Transverse colon (tissue), 4 donors: ENCODE measurements at regions not wholly inside any gene's neighbourhood (a gene's known extent, or its start where the extent isn't known, plus 50 kb on each side); places are given as distances from the start of the nearest gene placed in this dataset.

Experiments
- DNase-seq: peaks from one replicate; pipeline ENCODE4 v3.0.0-alpha.2; 2019
- H3K27ac ChIP-seq, 4 donors: fragments of 200-600 bp; sonication (generic); 2 replicates each; pipeline ENCODE4 v1.5.1; 2016 to 2018; ENCODE audit warnings: inconsistent platforms in 4 of 4
- H3K27me3 ChIP-seq: fragments of 200-600 bp; sonication (generic); 2 replicates; pipeline ENCODE4 v1.5.1; 2017; ENCODE audit warnings: inconsistent platforms
- H3K36me3 ChIP-seq, 4 donors: fragments of 200-600 bp; sonication (generic); 2 replicates each; pipeline ENCODE4 v1.5.1; 2017 to 2019; ENCODE audit warnings: inconsistent platforms in 4 of 4
- H3K4me1 ChIP-seq, 4 donors: fragments of 200-600 bp; sonication (generic); 2 replicates each; pipeline ENCODE4 v1.5.1; 2017 to 2020; ENCODE audit warnings: inconsistent platforms in 4 of 4
- H3K4me3 ChIP-seq, 4 donors: fragments of 200-600 bp; sonication (generic); 1 replicate in 1 of 4; 2 replicates in 3 of 4; pipeline versions ENCODE4 v1.5.1 to v1.6.1; 2017 to 2019; ENCODE audit warnings: inconsistent platforms in 4 of 4
- H3K9me3 ChIP-seq, 2 donors: fragments of 200-600 bp; sonication (generic); 2 replicates each; pipeline ENCODE4 v1.5.1; 2017 to 2019; ENCODE audit warnings: inconsistent platforms in 2 of 2
- CTCF ChIP-seq, 5 experiments: fragments of 200-600 bp in 3 of 5; fragments of 450-650 bp in 2 of 5; sonication (generic) in 3 of 5; IDR thresholded peaks; 1 replicate in 2 of 5; 2 replicates in 3 of 5; pipeline ENCODE4 v1.5.1; 2016 to 2017; ENCODE audit warnings: antibody characterized with exemption in 5 of 5, inconsistent platforms in 3 of 5, mild to moderate bottlenecking in 2 of 5, moderate library complexity in 1 of 5
- EP300 ChIP-seq: sonication (generic); formaldehyde crosslinking; IDR thresholded peaks from one replicate; pipeline ENCODE4 v1.6.1; 2017; ENCODE audit warnings: antibody characterized with exemption, low read depth
- POLR2A ChIP-seq: fragments of 450-650 bp; IDR thresholded peaks from one replicate; pipeline ENCODE4 v1.6.1; 2016; ENCODE audit warnings: antibody characterized with exemption, mild to moderate bottlenecking, moderate library complexity
- POLR2AphosphoS5 ChIP-seq, 3 donors: sonication (generic); formaldehyde crosslinking; IDR thresholded peaks; one replicate each; pipeline ENCODE4 v1.6.1; 2016; ENCODE audit warnings: antibody characterized with exemption in 3 of 3
- WGBS, 2 donors: methylation state at CpG; one replicate each; pipeline ENCODE4 v1.1.5; 2018; ENCODE audit warnings: low coverage in 1 of 2; 5-methylcytosine and 5-hydroxymethylcytosine counted together
- in situ Hi-C, 4 donors: fragments of 200-750 bp; cut with MboI; loops; one replicate each; pipeline versions ENCODE4 v1.15.0 to v1.15.1; 2017; ENCODE audit warnings: low sequenced_read_pairs in 3 of 4, low pct_ligation_motif_present in 1 of 4, low pct_unique_long_range_greater_than_20kb in 1 of 4
- intact Hi-C: fragments of 100-400 bp; cut with DNase I; formaldehyde crosslinking; loops from one replicate; pipeline ENCODE4 v1.15.1; 2023; ENCODE audit warnings: low total_unique reads

GRCh38 chr4:136342666-136343065, 1189.6 kb downstream of the PCDH18 start:
- no peak for TF ChIP-seq POLR2A
- TF ChIP-seq CTCF (IDR thresholded peaks at IDR 0.05): no peak
- TF ChIP-seq EP300: no peak
- TF ChIP-seq POLR2AphosphoS5 (IDR thresholded peaks at IDR 0.05): no peak
- Histone ChIP-seq H3K27ac (no peak overlapping the region), H3K4me3 (no peak overlapping the region), H3K36me3 (no peaks in the 10 kb centered on the region), H3K27me3 (no peaks in the 10 kb centered on the region), H3K4me1 (no peaks in the 10 kb centered on the region), H3K9me3 (no peaks in the 10 kb centered on the region)
- in situ Hi-C loops: no loop called here
- intact Hi-C loops: no loop called here
- no peak for DNase-seq
- WGBS, 2 donors: 70 to 77% methylated on average over 3 of the region's 3 CpGs

- no peaks in the 10 kb centered on the region for H3K36me3 ChIP-seq
- H3K4me1 ChIP-seq: no peaks in the 10 kb centered on the region
- TF ChIP-seq EP300 (no peak), POLR2AphosphoS5 (IDR thresholded peaks at IDR 0.05) (no peak), POLR2A (no peak), CTCF (IDR thresholded peaks at IDR 0.05) (no peak)
- H3K27me3 ChIP-seq: no peaks in the 10 kb centered on the region
- no peaks in the 10 kb centered on the region for H3K9me3 ChIP-seq
- in situ Hi-C loops: no loop called here
- WGBS, 2 donors: 86% methylated on average over 4 of the region's 4 CpGs; no CpG with 5 or more reads in 1 of the 2 donors
- intact Hi-C loops: no loop called here
- no peak overlapping the region for H3K4me3 ChIP-seq
- no peak overlapping the region for H3K27ac ChIP-seq
- no peak for DNase-seq
These were observed 1195.1 kb downstream of the PCDH18 start for GRCh38 chr4:136337216-136337615.

GRCh38 chr4:136336479-136336878, 1195.8 kb downstream of the PCDH18 start:
- in situ Hi-C loops: no loop called here

GRCh38 chr4:136329042-136329662, 1203.1 kb downstream of the PCDH18 start:
- WGBS, 2 donors: 77 to 92% methylated on average over 2 of the region's 3 CpGs
- DNase-seq: no peak
- Histone ChIP-seq H3K36me3 (no peaks in the 10 kb centered on the region), H3K4me3 (no peak overlapping the region), H3K4me1 (no peaks in the 10 kb centered on the region), H3K9me3 (no peaks in the 10 kb centered on the region), H3K27ac (no peak overlapping the region), H3K27me3 (no peaks in the 10 kb centered on the region)
- no peak for TF ChIP-seq POLR2AphosphoS5 (IDR thresholded peaks at IDR 0.05)
- TF ChIP-seq CTCF (IDR thresholded peaks at IDR 0.05): no peak
- TF ChIP-seq POLR2A: no peak
- TF ChIP-seq EP300: no peak
- in situ Hi-C loops: no loop called here
- intact Hi-C loops: no loop called here

More at GRCh38 chr4:136336479-136336878, 1195.8 kb downstream of the PCDH18 start:
- Histone ChIP-seq H3K36me3 (no peaks in the 10 kb centered on the region), H3K27me3 (no peaks in the 10 kb centered on the region), H3K9me3 (no peaks in the 10 kb centered on the region), H3K4me3 (no peak overlapping the region), H3K4me1 (no peaks in the 10 kb centered on the region), H3K27ac (no peak overlapping the region)
- TF ChIP-seq CTCF (IDR thresholded peaks at IDR 0.05): no peak
- no peak for TF ChIP-seq POLR2A
- TF ChIP-seq POLR2AphosphoS5 (IDR thresholded peaks at IDR 0.05): no peak
- TF ChIP-seq EP300: no peak
- intact Hi-C loops: no loop called here
- no peak for DNase-seq
- WGBS, 2 donors: 87 to 100% methylated on average over 1 to 3 of the region's 4 CpGs
